ENCODE measurements at regions not wholly inside any gene's neighbourhood (a gene's known extent, or its start where the extent isn't known, plus 50 kb on each side); places are given as distances from the start of the nearest gene placed in this dataset.

DNA sequence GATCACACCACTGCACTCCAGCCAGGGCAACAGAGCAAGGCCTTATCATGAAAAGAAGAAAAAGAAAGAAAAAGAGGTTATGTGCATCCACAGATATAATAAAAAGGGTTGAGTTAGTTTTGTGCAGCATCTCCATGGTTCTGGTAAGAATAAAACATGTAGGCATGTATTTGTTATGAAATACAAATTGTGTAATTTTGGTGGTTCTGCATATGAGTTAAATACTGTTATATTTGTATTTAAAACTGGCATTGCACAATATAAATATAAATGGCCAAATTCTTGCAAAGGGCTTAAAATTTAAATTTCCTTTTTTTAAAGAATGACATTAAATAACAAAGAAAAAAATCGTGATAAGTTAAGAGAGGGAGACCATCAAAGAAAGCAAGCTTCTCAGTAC, 159.1 kb upstream of the PREP start:
- H2AFZ ChIP-seq (replicated peaks) = no peak overlapping the region
- no peaks in the 10 kb centered on the region for H3F3A ChIP-seq (ENCODE audit: low read depth)
- H3K4me1 ChIP-seq = no peaks in the 10 kb centered on the region
- H3K4me3 Mint-ChIP-seq = no peak overlapping the region
- no peak for DNase-seq (ENCODE audit: low spot score)
- H3K9me3 Mint-ChIP-seq = peaks cover 6% of the 10 kb centered on the region
- H3K79me2 ChIP-seq (ENCODE audit: low read depth) = no peaks in the 10 kb centered on the region
- H3K9me3 ChIP-seq (ENCODE audit: low read depth) = no peaks in the 10 kb centered on the region
- H3K27me3 Mint-ChIP-seq (ENCODE audit: insufficient read depth, low read depth) = peaks cover 2% of the 10 kb centered on the region
- H3K4me1 Mint-ChIP-seq = no peaks in the 10 kb centered on the region
- H3K27ac ChIP-seq = no peak overlapping the region
- no peaks in the 10 kb centered on the region for H3K27me3 ChIP-seq
- H4K20me1 ChIP-seq (ENCODE audit: low read depth) = no peaks in the 10 kb centered on the region
- H3K4me3 ChIP-seq = no peak overlapping the region
- no peak overlapping the region for H3K4me2 ChIP-seq
- no peak for TF ChIP-seq EZH2 (IDR thresholded peaks at IDR 0.05)
- no peak for TF ChIP-seq EZH2phosphoT487 (IDR thresholded peaks at IDR 0.05)
- H3K36me3 ChIP-seq = no peaks in the 10 kb centered on the region
- no peaks in the 10 kb centered on the region for H3K36me3 Mint-ChIP-seq
- H3K9ac ChIP-seq = no peak overlapping the region
- H3K27ac Mint-ChIP-seq = no peak overlapping the region

DNA sequence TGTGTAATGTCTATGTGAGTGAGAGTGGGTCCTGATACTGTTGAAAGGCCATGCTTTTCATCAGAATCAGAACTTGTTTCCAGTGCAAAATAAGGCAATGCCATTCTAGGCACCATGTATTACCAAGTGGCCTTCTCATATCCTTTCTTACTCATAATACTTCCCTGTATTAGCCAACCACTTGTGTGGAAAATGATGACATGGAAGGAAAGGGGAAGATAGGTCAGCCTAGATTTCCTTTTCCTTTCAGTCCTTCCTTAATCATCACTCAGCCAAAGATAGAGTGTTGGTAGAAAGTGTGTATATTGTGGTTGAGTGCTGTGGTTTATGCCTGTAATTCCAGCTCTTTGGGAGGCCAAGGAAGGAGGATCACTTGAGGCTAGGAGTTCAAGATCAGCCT, 158.6 kb upstream of the PREP start:
- no peak overlapping the region for H3K4me3 ChIP-seq
- H2AFZ ChIP-seq (replicated peaks) = no peak overlapping the region
- H3K36me3 Mint-ChIP-seq = no peaks in the 10 kb centered on the region
- no peaks in the 10 kb centered on the region for H3K27me3 ChIP-seq
- H3K9ac ChIP-seq = no peak overlapping the region
- no peaks in the 10 kb centered on the region for H3K4me1 ChIP-seq
- H3K4me3 Mint-ChIP-seq = no peak overlapping the region
- peaks cover 2% of the 10 kb centered on the region for H3K27me3 Mint-ChIP-seq (ENCODE audit: insufficient read depth, low read depth)
- no peak overlapping the region for H3K27ac Mint-ChIP-seq
- H3K4me1 Mint-ChIP-seq = no peaks in the 10 kb centered on the region
- H3K9me3 Mint-ChIP-seq = peaks cover 6% of the 10 kb centered on the region
- H3K9me3 ChIP-seq (ENCODE audit: low read depth) = no peaks in the 10 kb centered on the region
- H3F3A ChIP-seq (ENCODE audit: low read depth) = no peaks in the 10 kb centered on the region
- H4K20me1 ChIP-seq (ENCODE audit: low read depth) = no peaks in the 10 kb centered on the region
- H3K79me2 ChIP-seq (ENCODE audit: low read depth) = no peaks in the 10 kb centered on the region
- H3K4me2 ChIP-seq = no peak overlapping the region
- no peak overlapping the region for H3K27ac ChIP-seq
- TF ChIP-seq, protein P1, sequence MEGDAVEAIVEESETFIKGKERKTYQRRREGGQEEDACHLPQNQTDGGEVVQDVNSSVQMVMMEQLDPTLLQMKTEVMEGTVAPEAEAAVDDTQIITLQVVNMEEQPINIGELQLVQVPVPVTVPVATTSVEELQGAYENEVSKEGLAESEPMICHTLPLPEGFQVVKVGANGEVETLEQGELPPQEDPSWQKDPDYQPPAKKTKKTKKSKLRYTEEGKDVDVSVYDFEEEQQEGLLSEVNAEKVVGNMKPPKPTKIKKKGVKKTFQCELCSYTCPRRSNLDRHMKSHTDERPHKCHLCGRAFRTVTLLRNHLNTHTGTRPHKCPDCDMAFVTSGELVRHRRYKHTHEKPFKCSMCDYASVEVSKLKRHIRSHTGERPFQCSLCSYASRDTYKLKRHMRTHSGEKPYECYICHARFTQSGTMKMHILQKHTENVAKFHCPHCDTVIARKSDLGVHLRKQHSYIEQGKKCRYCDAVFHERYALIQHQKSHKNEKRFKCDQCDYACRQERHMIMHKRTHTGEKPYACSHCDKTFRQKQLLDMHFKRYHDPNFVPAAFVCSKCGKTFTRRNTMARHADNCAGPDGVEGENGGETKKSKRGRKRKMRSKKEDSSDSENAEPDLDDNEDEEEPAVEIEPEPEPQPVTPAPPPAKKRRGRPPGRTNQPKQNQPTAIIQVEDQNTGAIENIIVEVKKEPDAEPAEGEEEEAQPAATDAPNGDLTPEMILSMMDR (IDR thresholded peaks at IDR 0.05) = no peak
- no peak for TF ChIP-seq EZH2 (IDR thresholded peaks at IDR 0.05)
- TF ChIP-seq EZH2phosphoT487 (IDR thresholded peaks at IDR 0.05) = no peak
- no peaks in the 10 kb centered on the region for H3K36me3 ChIP-seq
- DNase-seq (ENCODE audit: low spot score) = no peak

DNA sequence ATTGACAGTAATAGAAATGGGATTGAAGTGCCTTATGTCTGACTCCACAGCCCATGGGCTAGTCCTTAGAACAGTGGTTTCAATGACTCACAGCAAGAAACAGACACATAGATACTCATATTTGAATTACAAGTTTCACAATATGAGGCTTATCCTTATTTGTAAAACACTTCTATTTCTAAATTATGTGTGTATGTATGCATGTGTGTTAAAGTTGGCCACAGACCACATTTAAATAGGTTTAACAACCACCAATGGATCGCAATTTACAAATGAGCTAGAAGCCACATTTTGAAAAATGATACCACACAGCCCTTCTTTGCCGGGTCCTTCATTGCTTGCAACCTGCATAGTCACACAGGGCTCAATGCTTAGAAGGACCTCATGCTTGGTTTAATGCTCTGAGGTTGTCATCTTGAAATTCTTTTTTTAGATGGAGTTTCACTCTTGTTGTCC, 157.8 kb upstream of the PREP start:
- H3K36me3 ChIP-seq = no peaks in the 10 kb centered on the region
- no peak overlapping the region for H3K27ac Mint-ChIP-seq
- peaks cover 6% of the 10 kb centered on the region for H3K9me3 Mint-ChIP-seq
- TF ChIP-seq EZH2phosphoT487 (IDR thresholded peaks at IDR 0.05) = no peak
- TF ChIP-seq EZH2 (IDR thresholded peaks at IDR 0.05) = no peak
- TF ChIP-seq, protein P1 (IDR thresholded peaks at IDR 0.05) = no peak
- H3K27me3 ChIP-seq = no peaks in the 10 kb centered on the region
- DNase-seq (ENCODE audit: low spot score) = no peak
- H3K4me3 ChIP-seq = no peak overlapping the region
- no peaks in the 10 kb centered on the region for H3K4me1 ChIP-seq
- no peak overlapping the region for H3K4me3 Mint-ChIP-seq
- H3K4me2 ChIP-seq = no peak overlapping the region
- H4K20me1 ChIP-seq (ENCODE audit: low read depth) = no peaks in the 10 kb centered on the region
- no peak overlapping the region for H3K27ac ChIP-seq
- H3K36me3 Mint-ChIP-seq = no peaks in the 10 kb centered on the region
- no peaks in the 10 kb centered on the region for H3K79me2 ChIP-seq (ENCODE audit: low read depth)
- H3K9ac ChIP-seq = no peak overlapping the region
- peaks cover 4% of the 10 kb centered on the region for H3K27me3 Mint-ChIP-seq (ENCODE audit: insufficient read depth, low read depth)
- H3K9me3 ChIP-seq (ENCODE audit: low read depth) = no peaks in the 10 kb centered on the region
- no peaks in the 10 kb centered on the region for H3F3A ChIP-seq (ENCODE audit: low read depth)
- H3K4me1 Mint-ChIP-seq = no peaks in the 10 kb centered on the region
- H2AFZ ChIP-seq (replicated peaks) = no peak overlapping the region

DNA sequence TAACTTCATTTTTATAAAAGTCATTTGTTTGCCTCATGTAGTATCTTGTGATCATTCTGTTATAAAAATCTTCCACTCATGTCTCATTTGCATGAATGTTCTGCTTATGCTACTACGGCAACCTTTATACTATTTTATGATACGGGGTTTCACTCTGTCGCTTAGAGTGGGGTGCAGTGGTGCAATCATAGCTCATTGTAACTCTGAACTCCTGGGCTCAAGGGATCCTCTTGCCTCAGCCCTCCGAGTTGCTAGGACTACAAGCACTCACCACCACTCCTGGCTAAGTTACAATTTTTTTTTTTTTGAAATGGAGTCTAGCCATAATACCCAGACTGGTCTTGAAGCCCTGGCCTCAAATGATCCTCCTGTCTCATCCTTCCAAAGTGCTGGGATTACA, 154.4 kb upstream of the PREP start:
- H3K9me3 ChIP-seq (ENCODE audit: low read depth) = no peaks in the 10 kb centered on the region
- H3K9ac ChIP-seq = no peak overlapping the region
- no peak overlapping the region for H3K4me3 ChIP-seq
- no peaks in the 10 kb centered on the region for H3K36me3 ChIP-seq
- no peak overlapping the region for H2AFZ ChIP-seq (replicated peaks)
- DNase-seq (ENCODE audit: low spot score) = no peak
- Mint-ChIP-seq H3K36me3 (no peaks in the 10 kb centered on the region), H3K4me3 (no peak overlapping the region), H3K27me3 (ENCODE audit: insufficient read depth, low read depth) (peaks cover 6% of the 10 kb centered on the region), H3K9me3 (no peaks in the 10 kb centered on the region), H3K4me1 (no peaks in the 10 kb centered on the region), H3K27ac (no peak overlapping the region)
- H4K20me1 ChIP-seq (ENCODE audit: low read depth) = no peaks in the 10 kb centered on the region
- no peaks in the 10 kb centered on the region for H3K27me3 ChIP-seq
- no peaks in the 10 kb centered on the region for H3F3A ChIP-seq (ENCODE audit: low read depth)
- TF ChIP-seq, protein P1 (IDR thresholded peaks at IDR 0.05) = no peak
- TF ChIP-seq EZH2phosphoT487 (IDR thresholded peaks at IDR 0.05) = no peak
- no peak for TF ChIP-seq EZH2 (IDR thresholded peaks at IDR 0.05)
- H3K27ac ChIP-seq = no peak overlapping the region
- H3K4me1 ChIP-seq = no peaks in the 10 kb centered on the region
- no peak overlapping the region for H3K4me2 ChIP-seq
- H3K79me2 ChIP-seq (ENCODE audit: low read depth) = no peaks in the 10 kb centered on the region

Measured in neural progenitor cell (in vitro differentiated cells).